HG03095 (cell line): ENCODE measurements at regions not wholly inside any gene's neighbourhood (a gene's known extent, or its start where the extent isn't known, plus 50 kb on each side); places are given as distances from the start of the nearest gene placed in this dataset.

Experiments
- ATAC-seq: cut with Tn5 transposase; IDR thresholded peaks from one replicate; pipeline ENCODE4 v1.9.1; 2021; ENCODE audit warnings: moderate library complexity; ENCODE audit not compliant: unreplicated experiment

DNA sequence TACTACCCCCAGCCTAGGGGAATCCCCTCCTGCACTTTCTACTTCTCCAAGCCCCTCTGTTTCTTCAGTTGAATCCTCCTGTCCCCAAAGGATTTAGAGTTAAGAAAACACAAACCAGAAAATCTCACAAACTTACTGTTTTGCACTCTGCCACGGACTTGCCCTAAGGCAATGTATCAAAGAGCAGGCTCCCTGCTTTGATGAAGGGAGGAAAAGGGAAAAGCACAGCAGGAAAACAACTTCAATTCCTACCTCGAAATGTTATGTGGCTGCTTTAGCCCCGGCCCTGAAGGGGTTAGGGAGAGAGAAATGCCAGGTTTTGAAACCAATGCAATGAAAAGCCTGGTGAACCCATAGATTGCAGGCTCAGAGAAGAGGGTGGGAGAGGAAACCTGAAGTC lies 254.7 kb downstream of the MAN2A1 start:
- no peak for ATAC-seq

GRCh38 chr5:109945097-109945678 lies 255.5 kb downstream of the MAN2A1 start:
- ATAC-seq = no peak

DNA sequence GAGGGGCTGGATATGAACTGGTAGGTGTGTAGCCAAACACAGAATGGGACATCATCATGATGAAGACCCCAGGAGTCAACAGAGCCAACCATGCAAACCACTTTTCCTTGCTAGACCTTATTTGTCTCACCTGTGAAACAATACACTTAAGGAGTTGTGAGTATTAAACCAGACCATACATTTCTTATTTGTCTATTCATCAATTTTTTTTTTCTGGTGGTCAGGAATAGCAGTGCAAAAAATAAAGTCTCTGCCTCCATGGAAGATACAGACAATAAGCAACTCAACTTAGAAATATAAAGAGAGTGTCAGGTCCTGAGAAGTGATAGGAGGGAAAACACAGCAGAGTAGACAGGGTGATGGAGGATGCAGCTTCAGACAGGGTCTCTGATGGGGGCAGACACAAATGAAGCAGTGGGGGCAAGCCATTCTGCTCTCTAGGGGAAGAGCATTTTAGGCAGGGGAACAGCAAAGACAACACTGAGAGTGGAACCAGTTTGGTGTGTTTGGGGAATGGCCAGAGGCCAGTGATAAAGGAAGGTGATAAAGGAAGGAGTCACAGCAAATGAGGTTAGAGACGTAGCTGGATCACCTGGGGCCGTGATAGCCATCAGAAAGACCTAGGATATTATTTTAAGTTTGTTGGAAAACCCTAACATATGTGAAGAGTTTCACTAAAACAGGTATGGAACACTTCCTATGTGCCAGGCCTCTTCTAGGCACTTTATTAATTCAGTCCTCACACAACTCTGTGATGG lies 256.2 kb downstream of the MAN2A1 start:
- ATAC-seq = no peak

DNA sequence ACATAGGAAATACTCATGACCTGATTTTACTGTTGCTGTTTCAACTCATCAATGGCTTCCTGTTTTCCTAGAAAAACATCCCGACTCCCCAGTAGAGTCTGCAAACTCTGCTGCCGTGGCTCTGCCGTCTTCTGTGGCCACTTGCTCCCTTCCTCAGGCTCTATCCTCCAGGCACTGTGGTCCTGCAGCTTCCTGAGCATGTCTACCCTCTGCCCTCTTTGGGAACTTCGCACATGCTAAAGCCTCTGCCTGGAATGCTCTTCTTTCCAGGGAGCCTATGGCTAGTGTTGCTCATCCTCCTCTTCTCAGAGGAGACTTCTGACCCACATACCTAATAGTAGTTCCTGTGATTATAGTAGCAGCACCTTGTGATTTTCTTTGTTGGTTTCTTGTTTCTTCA lies 256.9 kb downstream of the MAN2A1 start:
- no peak for ATAC-seq

GRCh38 chr5:109947667-109948066 lies 257.9 kb downstream of the MAN2A1 start:
- ATAC-seq = no peak

- ATAC-seq = no peak
These were observed 260.9 kb downstream of the MAN2A1 start for GRCh38 chr5:109950634-109951033.

- no peak for ATAC-seq
These were observed 261.6 kb downstream of the MAN2A1 start for GRCh38 chr5:109951348-109951747.

- ATAC-seq = no peak
These were observed 262.0 kb downstream of the MAN2A1 start for GRCh38 chr5:109951758-109952157.

DNA sequence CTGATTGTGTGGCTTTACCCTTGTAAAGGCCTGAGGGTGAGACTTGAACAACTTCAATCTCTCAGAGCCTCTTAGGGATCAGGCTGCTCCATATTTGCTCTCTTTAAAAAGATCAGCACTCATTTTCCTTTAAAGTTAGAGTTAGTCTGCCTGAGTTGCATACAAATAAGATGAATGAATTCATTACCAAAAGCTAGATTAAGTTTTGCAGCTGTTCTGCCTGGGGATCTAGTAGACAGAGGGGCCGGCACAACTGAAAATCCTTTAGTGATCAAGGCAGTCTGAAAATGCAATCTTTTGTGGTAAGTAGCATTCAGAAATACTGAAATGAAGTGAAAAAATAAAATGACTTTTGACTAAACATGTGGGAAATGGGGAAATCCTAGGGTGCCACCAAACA lies 264.0 kb downstream of the MAN2A1 start:
- ATAC-seq = no peak

DNA sequence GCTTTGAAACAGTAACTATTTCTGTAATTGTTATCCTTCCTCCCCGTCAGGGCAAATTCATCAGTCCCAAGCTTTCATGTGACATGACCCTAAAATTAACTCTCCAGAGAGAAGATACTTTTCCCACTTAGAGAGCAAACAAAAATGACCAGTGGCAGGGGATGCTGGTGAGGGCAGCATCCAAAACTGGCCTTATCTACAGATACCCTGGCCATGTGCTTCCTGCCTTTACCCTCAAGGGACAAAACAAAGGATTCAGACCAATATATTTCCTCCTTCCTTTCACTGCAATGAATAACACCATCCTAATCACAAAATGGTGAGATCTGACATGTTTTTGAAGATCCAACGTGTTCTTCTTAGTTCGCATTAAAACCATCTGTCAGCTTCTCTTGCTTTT lies 267.2 kb downstream of the MAN2A1 start:
- no peak for ATAC-seq

DNA sequence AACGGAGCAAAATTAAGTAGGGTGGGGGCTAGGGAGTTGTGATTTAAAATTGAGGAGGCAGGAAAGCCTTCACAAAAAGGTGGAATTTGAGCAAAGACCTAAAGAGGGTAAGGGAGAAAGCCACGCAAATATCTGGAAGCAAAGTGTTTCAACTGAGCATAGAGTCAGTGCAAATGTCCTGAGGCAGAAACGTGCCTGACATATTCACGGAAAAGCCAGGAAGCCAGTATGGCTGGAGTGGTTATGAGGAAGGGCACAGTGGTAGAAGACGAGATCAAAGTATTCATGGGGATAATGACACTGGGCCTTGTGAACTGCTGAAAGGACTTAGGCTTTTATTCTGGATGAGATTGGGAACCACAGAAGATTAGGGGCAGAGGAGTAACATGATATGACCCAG lies 268.4 kb downstream of the MAN2A1 start:
- ATAC-seq = no peak

GRCh38 chr5:109959652-109960051 lies 269.9 kb downstream of the MAN2A1 start:
- ATAC-seq = no peak

GRCh38 chr5:109961751-109962150 lies 272.0 kb downstream of the MAN2A1 start:
- no peak for ATAC-seq

- ATAC-seq = no peak
These were observed 273.3 kb downstream of the MAN2A1 start for GRCh38 chr5:109962882-109963603.

DNA sequence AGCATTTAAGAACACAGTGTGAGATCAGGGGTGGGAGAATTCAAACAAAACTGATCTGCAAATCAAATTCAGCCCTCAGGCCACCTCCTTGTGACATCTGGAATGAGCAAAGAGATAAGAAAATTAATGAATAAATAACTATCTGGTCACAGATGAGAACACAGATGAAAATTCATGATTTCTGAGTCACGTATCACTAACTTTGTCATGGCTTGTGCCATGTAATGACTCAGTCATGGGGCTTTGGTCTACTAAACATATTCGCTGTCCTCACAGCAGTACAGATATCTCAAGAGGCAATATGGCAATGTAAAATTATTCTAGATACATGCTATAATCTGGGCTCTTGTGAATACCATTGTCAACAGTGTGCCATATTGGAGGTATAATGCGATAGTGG lies 274.4 kb downstream of the MAN2A1 start:
- ATAC-seq = no peak

- ATAC-seq = no peak
These were observed 275.9 kb downstream of the MAN2A1 start for GRCh38 chr5:109965634-109966033.

- ATAC-seq = no peak
These were observed 282.2 kb downstream of the MAN2A1 start for GRCh38 chr5:109971968-109972367.

DNA sequence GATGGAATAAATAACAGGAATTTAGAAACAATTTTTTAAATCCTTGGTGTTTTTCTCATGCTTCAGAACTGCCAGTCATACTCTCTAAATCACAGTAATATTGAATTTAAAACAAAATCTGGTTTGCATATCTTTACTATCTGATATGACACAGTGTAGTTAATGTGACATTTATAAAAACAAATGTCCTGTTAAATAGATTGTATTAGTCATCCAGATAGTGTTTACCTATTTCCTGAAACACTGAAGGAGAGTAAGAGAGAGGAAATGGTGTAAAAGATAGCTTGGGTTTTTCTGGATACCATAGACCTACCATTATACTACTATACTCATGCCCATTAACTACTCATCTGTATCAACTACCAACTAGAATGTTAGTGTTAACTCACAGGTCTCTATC lies 292.3 kb downstream of the MAN2A1 start:
- no peak for ATAC-seq

DNA sequence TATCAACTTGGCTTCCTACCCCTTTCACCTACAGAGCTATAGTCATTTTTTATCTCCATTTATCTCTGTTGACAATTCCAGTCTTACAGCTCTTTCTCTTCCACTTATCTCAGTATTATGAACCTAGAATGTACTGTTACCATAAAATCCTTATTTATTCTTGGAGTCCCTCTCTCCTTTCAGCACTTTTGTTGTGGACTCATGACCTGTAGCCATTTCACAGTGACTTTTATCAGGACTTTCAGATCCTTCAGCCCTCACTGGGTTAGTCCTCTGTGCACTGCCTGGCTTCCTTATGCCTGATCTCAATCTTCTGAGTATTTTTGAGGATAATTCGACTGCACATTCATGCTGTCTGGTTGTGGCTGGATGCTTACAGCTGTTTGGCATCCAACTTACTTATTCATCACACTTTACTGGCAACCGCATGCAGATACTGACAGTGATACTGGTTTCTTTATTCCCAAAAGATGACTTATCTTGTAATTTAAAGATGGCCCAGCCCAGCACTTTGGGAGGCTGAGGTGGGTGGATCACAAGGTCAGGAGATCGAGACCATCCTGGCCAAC lies 293.3 kb downstream of the MAN2A1 start:
- ATAC-seq = no peak

DNA sequence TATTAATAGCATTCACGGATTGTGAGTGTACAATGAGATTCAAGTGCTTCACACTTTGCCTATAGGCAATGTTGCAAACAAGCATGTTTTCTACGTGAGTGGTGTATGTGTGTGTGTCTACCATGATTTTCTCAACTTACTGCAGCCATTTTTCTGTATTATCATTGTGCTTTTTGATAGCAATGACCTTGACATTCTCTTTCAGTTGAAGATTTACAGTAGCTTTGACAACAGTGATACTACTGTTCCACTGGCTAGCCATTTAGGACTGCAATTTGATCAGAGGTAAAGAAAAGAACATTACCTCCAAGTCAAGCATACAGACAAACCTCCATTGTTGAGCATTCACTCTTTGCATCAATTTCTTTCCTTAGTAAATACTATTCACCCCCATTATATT lies 297.0 kb downstream of the MAN2A1 start:
- no peak for ATAC-seq

- ATAC-seq = no peak
These were observed 297.6 kb downstream of the MAN2A1 start for GRCh38 chr5:109987355-109987754.

- ATAC-seq = no peak
These were observed 298.2 kb downstream of the MAN2A1 start for GRCh38 chr5:109987970-109988369.
